ENCODE measurements at regions not wholly inside any gene's neighbourhood (a gene's known extent, or its start where the extent isn't known, plus 50 kb on each side); places are given as distances from the start of the nearest gene placed in this dataset.

GRCh38 chr9:759541-759940 is 82.0 kb upstream of the DMRT1 start:
- TF ChIP-seq CTCF (IDR thresholded peaks at IDR 0.05) (no peak), POLR2A (IDR thresholded peaks at IDR 0.05) (no peak)
